T1000 (cell line): ENCODE measurements at regions not wholly inside any gene's neighbourhood (a gene's known extent, or its start where the extent isn't known, plus 50 kb on each side); places are given as distances from the start of the nearest gene placed in this dataset.
"Not testable (repeated sequence)": the region's sequence is repeated elsewhere in the genome, so short reads cannot be mapped to it uniquely, and the experiment has no call there.

Source experiments
- DNase-seq: peaks from one replicate; lab custom pipeline; 2025; ENCODE audit warnings: mixed read lengths; lab: John Stamatoyannopoulos, UW

GRCh38 chr1:178020968-178021640 is 51.2 kb upstream of the SEC16B start:
- no peak for DNase-seq

GRCh38 chr1:178021950-178022349 is 52.1 kb upstream of the SEC16B start:
- no peak for DNase-seq

- DNase-seq, result no peak
Measured at GRCh38 chr1:178023181-178023618, 53.3 kb upstream of the SEC16B start.

- no peak for DNase-seq
Measured at GRCh38 chr1:178024504-178024903, 54.6 kb upstream of the SEC16B start.

GRCh38 chr1:178025613-178026356 is 55.9 kb upstream of the SEC16B start:
- no peak for DNase-seq

- no peak for DNase-seq
Measured at GRCh38 chr1:178028841-178029481, 59.1 kb upstream of the SEC16B start.

DNA sequence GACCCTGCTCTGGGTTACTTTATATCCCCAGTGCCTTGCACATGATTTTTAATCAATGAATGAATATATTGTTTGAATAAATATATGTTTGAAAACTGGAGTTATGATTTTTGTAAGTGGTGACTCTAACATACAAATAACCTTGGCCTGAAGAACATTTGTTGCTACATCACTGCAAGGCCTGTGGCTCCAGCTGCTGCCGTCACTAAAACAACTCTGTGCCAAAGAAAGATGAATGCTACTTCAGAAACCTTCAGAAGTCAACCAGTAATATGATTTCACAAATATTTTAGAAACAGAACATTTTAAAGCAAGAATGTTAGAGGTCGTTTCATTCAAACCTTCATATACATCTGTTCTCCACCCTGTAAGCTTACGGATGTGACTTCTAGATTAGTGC is 60.6 kb upstream of the SEC16B start:
- no peak for DNase-seq

DNA sequence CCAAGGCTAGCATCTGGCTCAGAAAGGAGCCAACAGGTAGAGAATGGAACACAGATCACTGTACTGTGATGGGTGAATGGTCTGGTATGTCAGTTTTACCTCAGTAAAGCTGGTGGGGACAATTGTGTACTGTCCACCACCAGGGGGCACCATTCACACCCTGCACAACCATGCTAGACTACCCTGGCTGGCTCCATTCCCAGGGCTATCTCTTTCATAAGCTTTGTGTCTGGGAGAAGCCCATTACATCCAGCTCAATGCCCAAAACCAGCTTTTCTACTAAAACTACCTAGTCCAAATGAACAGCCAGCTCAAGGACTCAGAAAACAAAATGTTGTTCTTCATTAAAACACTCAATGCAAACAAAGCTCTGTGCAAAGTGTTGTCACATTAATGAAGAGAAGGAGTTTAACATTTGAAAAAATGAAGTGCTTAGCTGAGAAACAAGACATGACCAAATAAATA is 62.0 kb upstream of the RASAL2 start:
- DNase-seq, result peak; percentile 72

DNA sequence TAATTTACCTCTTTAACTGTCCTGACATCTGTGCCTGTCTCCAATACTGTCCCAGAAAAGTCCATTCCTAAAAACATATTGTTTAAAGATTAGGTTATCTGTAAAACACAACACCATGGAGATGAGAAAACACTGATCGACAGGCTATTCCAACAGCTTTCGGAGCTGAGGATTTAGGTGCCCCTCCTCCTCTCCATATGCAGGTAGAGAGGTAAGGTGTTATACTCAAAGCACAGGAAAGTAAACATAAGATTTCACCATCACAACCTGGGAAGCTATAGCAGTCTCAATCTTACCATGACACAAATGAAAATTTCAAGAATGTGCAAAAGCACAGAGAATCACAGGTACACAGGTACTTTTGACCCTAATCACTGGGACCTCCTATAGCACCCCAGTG is 60.9 kb upstream of the RASAL2 start:
- DNase-seq, result no peak

DNA sequence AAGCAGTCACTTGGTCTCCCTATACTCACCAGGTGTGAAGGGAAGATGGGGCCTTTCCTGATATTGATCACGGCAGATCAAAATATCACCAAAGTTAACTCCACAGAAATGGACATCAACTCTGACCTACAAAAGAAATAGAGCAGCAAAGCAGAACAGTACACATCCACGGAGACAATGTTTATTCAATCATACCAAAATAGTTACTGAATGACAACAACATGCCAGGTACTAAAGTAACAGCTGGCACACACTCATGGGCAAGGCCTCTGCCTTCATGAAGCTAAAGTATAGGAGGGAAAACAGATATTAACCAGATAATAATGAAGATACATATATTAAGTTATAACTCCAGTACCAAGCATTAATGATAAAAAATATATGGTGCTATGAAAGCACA is 59.2 kb upstream of the RASAL2 start:
- no peak for DNase-seq

DNA sequence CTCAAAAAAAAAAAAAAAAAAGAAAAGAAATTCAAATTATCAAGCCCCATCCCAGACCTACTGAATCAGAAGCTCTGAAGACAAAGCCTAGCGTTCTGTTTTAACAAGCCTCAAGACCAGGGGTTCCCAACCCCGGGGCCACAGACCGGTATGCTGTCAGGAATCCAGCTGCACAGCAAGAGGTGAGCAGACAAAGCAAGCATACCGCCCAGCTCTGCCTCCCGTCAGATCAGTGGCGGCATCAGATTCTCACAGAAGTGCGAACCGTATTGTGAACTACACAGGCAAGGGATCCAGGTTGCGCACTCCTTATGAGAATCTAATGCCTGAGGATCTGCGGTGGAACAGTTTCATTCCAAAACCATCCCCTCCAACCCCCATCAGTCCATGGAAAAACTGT is 57.8 kb upstream of the RASAL2 start:
- DNase-seq, result no peak

- no peak for DNase-seq
Measured at GRCh38 chr1:178037510-178038253, 56.2 kb upstream of the RASAL2 start.

DNA sequence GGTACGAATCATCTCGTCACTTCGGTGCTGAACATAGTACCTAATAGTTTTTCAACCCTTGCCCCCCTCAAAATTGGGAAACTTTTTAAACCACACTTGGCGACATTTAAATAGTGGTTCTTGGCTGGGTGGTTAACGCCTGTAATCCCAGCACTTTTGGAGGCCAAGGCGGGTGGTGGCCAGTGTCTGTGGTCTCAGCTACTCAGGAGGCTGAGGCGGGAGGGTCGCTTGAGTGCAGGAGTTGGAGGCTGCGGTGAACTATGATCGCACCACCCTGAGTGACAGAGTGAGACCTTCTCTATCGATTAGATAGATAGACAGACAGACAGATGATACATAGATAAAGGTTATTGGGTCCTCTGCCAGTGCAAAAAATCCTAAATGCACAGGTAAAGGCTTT is 55.5 kb upstream of the RASAL2 start:
- no peak for DNase-seq

DNA sequence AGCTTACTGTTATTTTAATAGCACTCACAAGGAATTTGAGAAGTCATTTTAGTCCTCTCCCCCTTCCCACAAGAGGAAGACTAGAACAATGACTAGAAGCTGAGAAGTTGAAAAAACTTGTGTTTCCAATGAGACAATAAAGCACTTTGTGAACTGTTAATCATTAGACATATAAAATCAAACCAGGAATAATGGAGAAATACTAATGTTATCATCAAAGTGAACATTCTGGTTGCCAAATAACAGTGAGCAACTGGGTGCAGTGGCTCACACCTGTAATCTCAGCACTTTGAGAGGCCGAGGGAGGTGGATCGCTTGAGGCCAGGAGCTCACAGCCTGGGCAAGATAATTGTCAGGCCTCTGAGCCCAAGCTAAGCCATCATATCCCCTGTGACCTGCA is 54.0 kb upstream of the RASAL2 start:
- no peak for DNase-seq

- DNase-seq, result not testable (repeated sequence)
Measured at GRCh38 chr1:178043940-178044339, 50.0 kb upstream of the RASAL2 start.
